HepG2 (cell line): ENCODE measurements at regions not wholly inside any gene's neighbourhood (a gene's known extent, or its start where the extent isn't known, plus 50 kb on each side); places are given as distances from the start of the nearest gene placed in this dataset.

ENCODE experiments used
- ATAC-seq: fragments of 200-7000 bp; cut with Tn5 transposase; 3 replicates; pipeline ENCODE4 v1.9.1; 2020; ENCODE audit warnings: mild to moderate bottlenecking, moderate library complexity
- BruUV-seq: library from RNA; stranded (reverse); fragments of 400-500 nt; replicated peaks from 2 replicates; lab custom pipeline; 2021; lab: Mats Ljungman, UMichigan
- CTCF ChIA-PET: fragments of 300-600 bp; formaldehyde crosslinking; extraction: SDS; loops from one replicate; lab custom pipeline; 2021; ENCODE audit warnings: low total read pairs, inconsistent platforms, low intra/inter-chr PET ratio; lab: Yijun Ruan, JAX
- POLR2A ChIA-PET: fragments of 350-600 bp; sonication (Branson Sonifier 250); formaldehyde crosslinking; loops from one replicate; lab custom pipeline; 2020; ENCODE audit warnings: antibody characterized with exemption, inconsistent platforms; lab: Yijun Ruan, JAX
- DNase-seq: peaks from one replicate; pipeline ENCODE4 v3.0.0-alpha.2; 2015; ENCODE audit warnings: low spot score
- FAIRE-seq: peaks from 3 replicates; lab custom pipeline; 2011; peaks lifted over from hg19 to GRCh38; lab: Jason Lieb, UNC
- H2AFZ ChIP-seq: one replicate; pipeline ENCODE4 v1.6.1; 2011; ENCODE audit warnings: low read length, inconsistent platforms
- H3K27ac ChIP-seq: fragments of 300-600 bp; 3 replicates; pipeline ENCODE4 v1.8.0; 2011; ENCODE audit warnings: mixed run types, mild to moderate bottlenecking, mixed read lengths, low read length, inconsistent platforms; ENCODE audit not compliant: insufficient read depth; ENCODE audit errors: extremely low read length
- H3K27me3 ChIP-seq, 2 experiments: fragments of 200-600 bp in 1 of 2; 2 replicates in 1 of 2; 3 replicates in 1 of 2; pipeline versions ENCODE4 v1.6.0 to v1.8.0; 2011; ENCODE audit warnings: low read length in 2 of 2, mild to moderate bottlenecking in 2 of 2, moderate library complexity in 2 of 2, inconsistent platforms in 1 of 2; ENCODE audit not compliant: insufficient read depth in 2 of 2, control insufficient read depth in 1 of 2
- H3K36me3 ChIP-seq, 2 experiments: fragments of 200-600 bp in 1 of 2; replicated peaks in 1 of 2; 2 replicates in 1 of 2; 3 replicates in 1 of 2; pipeline versions ENCODE4 v1.5.1 to v1.8.0; 2011; ENCODE audit warnings: low read length in 2 of 2, inconsistent platforms in 1 of 2; ENCODE audit not compliant: insufficient read depth in 2 of 2, control insufficient read depth in 1 of 2
- H3K4me1 ChIP-seq: 2 replicates; pipeline ENCODE4 v1.5.1; 2012; ENCODE audit warnings: low read length, inconsistent platforms; ENCODE audit not compliant: insufficient read depth
- H3K4me2 ChIP-seq: 2 replicates; pipeline ENCODE4 v1.6.0; 2011; ENCODE audit warnings: low read depth, low read length, inconsistent platforms
- H3K4me3 ChIP-seq, 3 experiments: fragments of 200-600 bp in 1 of 3; sonication (generic), shearing (Covaris generic) in 1 of 3; replicated peaks in 1 of 3; 2 replicates each; pipeline ENCODE4 v1.5.1; 2011 to 2016; ENCODE audit warnings: low read length in 3 of 3, inconsistent platforms in 2 of 3, low read depth in 2 of 3, mild to moderate bottlenecking in 2 of 3, control low read depth in 1 of 3, mixed read lengths in 1 of 3; ENCODE audit not compliant: insufficient read depth in 1 of 3
- H3K79me2 ChIP-seq: one replicate; pipeline ENCODE4 v1.6.1; 2011; ENCODE audit warnings: low read length, inconsistent platforms; ENCODE audit not compliant: insufficient read depth
- H3K9ac ChIP-seq: 2 replicates; pipeline ENCODE4 v1.6.0; 2011; ENCODE audit warnings: mild to moderate bottlenecking, low read depth, low read length, inconsistent platforms; ENCODE audit not compliant: insufficient read depth
- H3K9me3 ChIP-seq: 2 replicates; pipeline ENCODE4 v1.5.1; 2012; ENCODE audit warnings: mild to moderate bottlenecking, low read length
- H4K20me1 ChIP-seq: 2 replicates; pipeline ENCODE4 v1.6.0; 2011; ENCODE audit warnings: inconsistent platforms, mild to moderate bottlenecking, low read length, moderate library complexity; ENCODE audit not compliant: insufficient read depth
- AKAP8 ChIP-seq: sonication (generic); formaldehyde crosslinking; IDR thresholded peaks from 2 replicates; pipeline ENCODE4 v1.5.1; 2020; ENCODE audit warnings: mild to moderate bottlenecking, missing genetic modification reagents
- HNRNPLL ChIP-seq: fragments of 200-400 bp; formaldehyde crosslinking; IDR thresholded peaks from 2 replicates; pipeline ENCODE4 v1.6.1; 2017; ENCODE audit warnings: mild to moderate bottlenecking, low read depth, low read length; ENCODE audit not compliant: poor library complexity, severe bottlenecking
- JDP2 ChIP-seq: sonication (generic); formaldehyde crosslinking; IDR thresholded peaks from 2 replicates; pipeline ENCODE4 v1.8.1; 2022; ENCODE audit warnings: missing genetic modification reagents, borderline replicate concordance
- ZNF24 ChIP-seq: fragments of 450-650 bp; IDR thresholded peaks from 2 replicates; pipeline ENCODE4 v1.6.1; 2017; ENCODE audit warnings: antibody characterized with exemption, mild to moderate bottlenecking
- ZNF768 ChIP-seq: sonication (generic); formaldehyde crosslinking; IDR thresholded peaks from 2 replicates; pipeline ENCODE4 v1.4.0; 2020; ENCODE audit warnings: missing genetic modification reagents
- WGBS: methylation state at CpG from one replicate; pipeline ENCODE4 v1.1.6; 2017; ENCODE audit warnings: low lambda C conversion rate; 5-methylcytosine and 5-hydroxymethylcytosine counted together
- in situ Hi-C: cut with HindIII; loops from 2 replicates; pipeline ENCODE4 v1.10.0; 2017; ENCODE audit warnings: low pct_unique_long_range_greater_than_20kb; ENCODE audit not compliant: extremely low pct_ligation_motif_present
- intact Hi-C: fragments of 100-400 bp; cut with micrococcal nuclease; formaldehyde crosslinking; loops from one replicate; pipeline ENCODE4 v1.10.0; 2022; ENCODE audit not compliant: unreplicated experiment

DNA sequence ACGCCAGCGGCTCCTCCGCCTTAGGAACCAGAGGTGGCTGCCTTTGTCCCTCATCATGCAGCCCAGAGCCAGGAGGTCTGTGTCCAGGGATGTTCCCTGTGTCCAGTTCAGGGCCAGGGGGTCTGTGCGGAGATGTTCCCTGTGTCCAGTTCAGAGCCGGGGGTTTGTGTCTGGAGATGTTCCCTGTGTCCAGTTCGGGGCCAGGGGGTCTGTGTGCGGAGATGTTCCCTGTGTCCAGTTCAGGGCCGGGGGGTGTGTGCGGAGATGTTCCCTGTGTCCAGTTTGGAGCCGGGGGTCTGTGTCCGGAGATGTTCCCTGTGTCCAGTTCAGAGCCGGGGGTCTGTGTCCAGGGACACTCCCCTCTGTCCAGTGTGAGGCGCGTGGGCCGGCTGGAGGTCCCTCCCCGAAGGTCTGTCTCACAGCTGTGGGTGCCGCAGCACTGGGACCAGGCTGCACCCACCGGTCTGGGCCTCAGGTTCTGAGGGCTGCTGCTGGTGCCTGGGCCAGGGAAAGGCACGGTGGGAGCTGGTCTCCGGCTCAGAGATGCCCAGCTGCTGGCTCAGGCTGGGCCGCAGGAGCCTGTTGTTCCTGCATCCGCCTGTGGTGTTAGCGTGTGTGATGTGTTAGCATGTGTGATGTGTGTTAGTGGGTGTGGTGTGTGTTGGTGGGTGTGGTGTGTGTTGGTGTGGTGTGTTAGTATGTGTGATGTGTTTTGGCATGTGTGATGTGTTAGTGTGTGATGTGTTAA lies 67.9 kb upstream of the CFAP46 start:
- ChIA-PET POLR2A (no interaction called here), CTCF (no interaction called here)
- Histone ChIP-seq H3K36me3 (no peaks in the 10 kb centered on the region), H3K4me3 (no peak overlapping the region), H3K9me3 (no peaks in the 10 kb centered on the region), H3K79me2 (no peaks in the 10 kb centered on the region), H3K27ac (no peak overlapping the region), H3K9ac (no peak overlapping the region), H2AFZ (no peak overlapping the region), H4K20me1 (no peaks in the 10 kb centered on the region), H3K27me3 (peaks cover 5 to 71% of the 10 kb centered on the region in 2 experiments; a peak in 4 of 5 replicates), H3K4me1 (no peaks in the 10 kb centered on the region), H3K4me2 (no peak overlapping the region)
- TF ChIP-seq JDP2 (CRISPR knock-in tag) (no peak), HNRNPLL (peak; percentile 8), ZNF768 (CRISPR knock-in tag) (peak; percentile 52; the same call in 1 of the 2 replicates)
- FAIRE-seq (no peak), ATAC-seq (no peak), DNase-seq (no peak)
- in situ Hi-C loops = no loop called here
- no TSS peak for BruUV-seq
- WGBS = 59% methylated on average over 10 of the region's 23 CpGs
- intact Hi-C loops = no loop called here

DNA sequence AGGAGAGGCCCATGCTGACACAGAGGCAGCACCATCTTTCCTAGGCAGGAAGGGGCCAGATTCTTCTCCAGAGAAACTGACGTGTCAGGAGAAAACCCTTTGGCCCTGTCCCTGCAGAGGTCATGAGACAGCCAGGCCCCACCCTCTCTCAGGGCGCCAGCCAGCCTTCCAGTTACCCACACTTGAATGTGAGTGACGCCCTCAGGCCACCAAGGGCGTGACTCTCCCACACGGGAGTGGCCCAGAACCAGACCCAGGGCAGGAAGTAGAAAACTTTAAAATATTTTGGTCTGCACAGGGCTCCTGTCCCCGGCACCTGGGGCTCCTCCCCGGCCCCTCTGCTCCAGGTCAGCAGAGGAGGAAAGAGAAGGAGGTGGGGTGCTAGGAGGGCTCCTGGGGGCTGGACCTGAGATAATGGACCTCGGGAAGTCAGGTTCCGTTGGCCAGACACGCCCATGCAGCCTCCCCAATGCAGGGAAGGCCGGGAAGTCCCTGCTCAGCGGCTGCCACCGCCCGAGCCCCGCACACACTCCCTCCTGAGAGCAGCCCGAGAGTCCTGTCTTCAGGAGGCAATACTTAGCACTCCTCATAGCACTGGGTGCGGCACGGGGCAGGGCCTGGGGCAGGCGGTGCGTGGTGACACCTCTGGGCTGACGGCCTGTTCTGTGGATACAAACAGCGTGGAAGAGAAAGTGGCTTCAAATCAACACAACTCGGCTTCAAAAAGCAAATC lies 67.0 kb upstream of the CFAP46 start:
- peaks cover 4 to 67% of the 10 kb centered on the region in 2 experiments; a peak in 4 of 5 replicates for H3K27me3 ChIP-seq
- no peaks in the 10 kb centered on the region for H4K20me1 ChIP-seq
- FAIRE-seq (no peak), ATAC-seq (peak; percentile 43), DNase-seq (no peak)
- no peaks in the 10 kb centered on the region for H3K36me3 ChIP-seq
- H3K79me2 ChIP-seq = no peaks in the 10 kb centered on the region
- intact Hi-C loops = no loop called here
- no peak overlapping the region for H2AFZ ChIP-seq
- TF ChIP-seq AKAP8 (CRISPR knock-in tag) (no peak), ZNF24 (no peak)
- POLR2A ChIA-PET = no interaction called here
- CTCF ChIA-PET = no interaction called here
- no peak overlapping the region for H3K4me2 ChIP-seq
- H3K4me1 ChIP-seq = no peaks in the 10 kb centered on the region
- no peak overlapping the region for H3K27ac ChIP-seq
- no peak overlapping the region for H3K4me3 ChIP-seq
- WGBS = 7% methylated on average over 6 of the region's 23 CpGs
- no peaks in the 10 kb centered on the region for H3K9me3 ChIP-seq
- no peak overlapping the region for H3K9ac ChIP-seq
- in situ Hi-C loops = no loop called here
- no TSS peak for BruUV-seq
